ENCODE measurements at regions not wholly inside any gene's neighbourhood (a gene's known extent, or its start where the extent isn't known, plus 50 kb on each side); places are given as distances from the start of the nearest gene placed in this dataset.
A peak's percentile ranks its signal among the peaks of the same experiment; 100 is the strongest.
"Not testable (repeated sequence)": the region's sequence is repeated elsewhere in the genome, so short reads cannot be mapped to it uniquely, and the experiment has no call there.

DNA sequence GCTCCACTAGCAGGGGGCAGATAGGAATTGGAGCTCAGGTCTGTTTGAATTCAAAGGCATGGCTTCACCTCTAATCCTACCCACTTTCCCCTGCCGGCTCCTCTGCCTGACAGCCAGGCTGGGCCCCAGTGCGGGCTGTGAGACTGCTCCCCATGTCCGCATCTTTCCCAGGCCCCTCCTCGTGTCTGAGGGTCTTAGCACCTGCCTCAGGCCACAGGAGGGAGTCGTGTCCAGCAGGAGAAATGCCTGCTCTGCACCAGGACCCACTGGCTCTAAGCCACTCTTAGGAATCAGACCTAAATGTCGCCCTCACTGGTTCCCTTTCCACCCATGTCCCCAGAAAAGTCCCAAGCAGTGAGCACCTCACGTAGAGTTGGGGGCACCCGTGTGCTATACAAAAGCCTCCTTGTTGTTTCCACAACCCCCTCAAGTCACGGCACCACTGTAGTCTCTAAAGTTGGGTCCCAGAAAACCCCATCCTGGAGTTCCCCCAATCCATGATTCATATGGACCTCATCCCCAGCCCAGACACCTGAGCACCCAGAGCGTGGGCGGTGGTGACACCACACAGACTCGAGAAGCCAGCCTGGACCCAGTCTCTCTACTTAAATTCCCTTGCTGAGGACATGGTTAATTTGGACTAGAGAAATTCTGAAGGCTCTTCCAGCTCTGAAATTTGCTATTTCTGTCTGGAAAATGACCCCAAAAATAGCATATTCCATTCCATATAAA lies 466.4 kb upstream of the ZMIZ1 start:
- DNase-seq: peak; percentile 62
- intact Hi-C loops (cut with DNase I, micrococcal nuclease): no loop called here
- Mint-ChIP-seq H3K27ac (no peak overlapping the region), H3K4me3 (no peak overlapping the region), H3K4me1 (peaks cover 2% of the 10 kb centered on the region), H3K9me3 (ENCODE audit: low read depth) (no peaks in the 10 kb centered on the region), H3K27me3 (peaks cover 2% of the 10 kb centered on the region), H3K36me3 (ENCODE audit: low read depth) (no peaks in the 10 kb centered on the region)
- CTCF ChIA-PET: no interaction called here
- ATAC-seq: peak; percentile 68
- POLR2A ChIA-PET: no interaction called here

DNA sequence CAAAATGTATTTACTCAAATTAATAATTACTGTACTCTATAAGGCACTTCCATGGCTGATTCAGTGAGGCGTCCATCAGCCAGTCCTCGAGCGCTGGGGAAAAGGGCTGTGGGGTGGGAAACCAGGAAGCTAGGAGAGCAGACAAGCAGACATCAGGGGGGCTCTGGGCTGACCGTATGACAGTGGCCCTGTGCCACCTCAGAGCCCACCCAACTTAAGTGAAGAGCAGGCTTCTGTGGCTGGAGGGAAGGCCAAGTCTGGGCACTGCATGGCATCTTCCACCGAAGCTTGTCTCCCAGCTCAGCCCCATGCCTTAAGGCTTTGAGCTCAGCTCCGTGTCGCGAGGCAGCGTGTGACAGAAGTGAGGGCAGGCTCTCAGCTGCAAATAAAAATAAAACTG lies 464.5 kb upstream of the ZMIZ1 start:
- DNase-seq: no peak
- POLR2A ChIA-PET: no interaction called here
- H3K36me3 Mint-ChIP-seq (ENCODE audit: low read depth): no peaks in the 10 kb centered on the region
- CTCF ChIA-PET: no interaction called here
- peaks cover 2% of the 10 kb centered on the region for H3K4me1 Mint-ChIP-seq
- no peak overlapping the region for H3K27ac Mint-ChIP-seq
- peaks cover 5% of the 10 kb centered on the region for H3K9me3 Mint-ChIP-seq (ENCODE audit: low read depth)
- peaks cover 2% of the 10 kb centered on the region for H3K27me3 Mint-ChIP-seq
- no peak for ATAC-seq
- no peak overlapping the region for H3K4me3 Mint-ChIP-seq
- intact Hi-C loops (cut with DNase I, micrococcal nuclease): no loop called here

DNA sequence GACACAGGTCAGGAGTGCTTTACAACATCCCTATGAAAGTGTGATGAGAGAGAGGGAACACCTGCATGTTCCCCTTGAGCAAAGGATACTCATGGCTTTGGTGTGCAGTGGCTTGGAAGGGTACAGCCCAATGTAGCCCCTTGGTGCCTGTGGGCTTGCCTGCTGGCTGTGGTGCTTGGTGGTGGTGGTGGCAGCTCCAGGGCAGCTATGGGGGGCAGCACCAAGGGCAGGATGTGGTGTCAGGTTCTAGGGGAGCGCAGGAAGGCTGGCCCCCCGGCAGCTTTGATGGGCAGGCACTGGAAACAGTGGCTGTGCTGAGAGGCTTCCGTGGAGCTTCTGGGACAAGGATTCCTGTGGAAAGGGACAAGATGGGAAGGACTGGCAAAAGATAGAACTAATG lies 464.0 kb upstream of the ZMIZ1 start:
- no peaks in the 10 kb centered on the region for H3K36me3 Mint-ChIP-seq (ENCODE audit: low read depth)
- DNase-seq (no peak), ATAC-seq (no peak)
- peaks cover 2% of the 10 kb centered on the region for H3K4me1 Mint-ChIP-seq
- H3K27me3 Mint-ChIP-seq: peaks cover 2% of the 10 kb centered on the region
- intact Hi-C loops (cut with DNase I, micrococcal nuclease): no loop called here
- ChIA-PET CTCF (no interaction called here), POLR2A (no interaction called here)
- H3K27ac Mint-ChIP-seq: no peak overlapping the region
- H3K9me3 Mint-ChIP-seq (ENCODE audit: low read depth): peaks cover 5% of the 10 kb centered on the region
- no peak overlapping the region for H3K4me3 Mint-ChIP-seq

DNA sequence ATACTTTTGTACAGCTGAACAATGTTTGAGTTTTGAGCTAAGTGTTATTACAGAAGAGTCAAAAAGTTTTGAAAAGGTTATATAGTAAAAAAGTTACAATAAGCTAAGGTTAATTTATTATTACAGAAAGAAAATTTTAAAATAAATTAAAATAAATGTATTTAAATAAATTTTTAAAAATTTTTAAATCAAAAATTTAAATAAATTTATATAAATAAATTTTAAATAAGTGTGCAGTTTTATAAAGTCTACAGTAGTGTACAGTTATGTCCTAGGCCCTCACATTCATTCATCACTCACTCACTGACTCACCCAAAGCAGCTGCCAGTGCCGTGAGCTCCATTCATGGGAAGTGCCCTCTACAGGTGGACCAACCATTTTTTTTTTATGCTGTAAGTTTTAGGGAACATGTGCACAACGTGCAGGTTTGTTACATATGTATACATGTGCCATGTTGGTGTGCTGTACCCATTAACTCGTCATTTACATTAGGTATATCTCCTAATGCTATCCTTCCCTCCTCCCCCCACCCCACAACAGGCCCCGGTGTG lies 462.9 kb upstream of the ZMIZ1 start:
- ChIA-PET POLR2A (interaction anchor here (0.7 kb wide), 1 partner anchor 291 kb away, joined by 3 read pairs; no protein-coding TSS in a partner anchor), CTCF (interaction anchor here (0.6 to 0.7 kb wide), 2 partner anchors 64 to 284 kb away, joined by 3 read pairs; no protein-coding TSS in a partner anchor)
- Mint-ChIP-seq H3K9me3 (ENCODE audit: low read depth) (peaks cover 8% of the 10 kb centered on the region), H3K4me1 (peaks cover 2% of the 10 kb centered on the region), H3K4me3 (no peak overlapping the region), H3K27ac (no peak overlapping the region), H3K27me3 (peaks cover 8% of the 10 kb centered on the region), H3K36me3 (ENCODE audit: low read depth) (no peaks in the 10 kb centered on the region)
- DNase-seq: no peak
- intact Hi-C loops (cut with DNase I, micrococcal nuclease): no loop called here
- peak; percentile 61 for ATAC-seq

DNA sequence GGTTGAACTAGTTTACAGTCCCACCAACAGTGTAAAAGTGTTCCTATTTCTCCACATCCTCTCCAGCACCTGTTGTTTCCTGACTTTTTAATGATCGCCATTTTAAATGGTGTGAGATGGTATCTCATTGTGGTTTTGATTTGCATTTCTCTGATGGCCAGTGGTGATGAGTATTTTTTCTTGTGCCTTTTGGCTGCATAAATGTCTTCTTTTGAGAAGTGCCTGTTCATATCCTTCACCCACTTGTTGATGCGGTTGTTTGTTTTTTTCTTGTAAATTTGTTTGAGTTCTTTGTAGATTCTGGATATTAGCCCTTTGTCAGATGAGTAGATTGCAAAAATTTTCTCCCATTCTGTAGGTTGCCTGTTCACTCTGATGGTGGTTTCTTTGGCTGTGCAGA lies 462.0 kb upstream of the ZMIZ1 start:
- intact Hi-C loops (cut with DNase I, micrococcal nuclease); CTCF ChIA-PET; DNase-seq; ATAC-seq; H3K27ac Mint-ChIP-seq; H3K9me3 Mint-ChIP-seq (ENCODE audit: low read depth); H3K36me3 Mint-ChIP-seq (ENCODE audit: low read depth); H3K4me1 Mint-ChIP-seq; POLR2A ChIA-PET; H3K4me3 Mint-ChIP-seq: not testable (repeated sequence)
- H3K27me3 Mint-ChIP-seq: peaks cover 12% of the 10 kb centered on the region

DNA sequence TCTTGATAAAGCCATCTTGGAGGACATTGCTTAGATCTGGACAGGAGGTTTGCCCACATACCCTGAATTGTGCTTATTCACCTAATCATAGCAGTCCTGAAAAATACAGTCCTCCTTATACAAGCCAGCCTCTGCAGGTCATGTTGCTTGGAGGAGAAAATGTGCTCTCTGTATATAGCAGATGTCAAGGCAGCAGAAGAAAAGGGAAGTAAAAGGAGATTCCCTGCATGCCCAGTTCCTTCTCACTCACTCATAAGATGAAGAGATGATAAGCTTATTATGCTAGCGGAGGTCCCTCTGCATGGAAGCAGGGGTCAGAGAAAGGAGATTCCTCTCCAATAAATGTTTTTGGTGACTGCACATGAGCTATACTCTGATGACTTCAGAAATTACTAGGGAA lies 458.8 kb upstream of the ZMIZ1 start:
- ChIA-PET CTCF (interaction anchor here (0.8 kb wide), 1 partner anchor 16 kb away, joined by 4 read pairs; no protein-coding TSS in a partner anchor), POLR2A (no interaction called here)
- Mint-ChIP-seq H3K27me3 (peaks cover 19% of the 10 kb centered on the region), H3K27ac (no peak overlapping the region), H3K36me3 (ENCODE audit: low read depth) (no peaks in the 10 kb centered on the region), H3K4me3 (no peak overlapping the region), H3K4me1 (no peaks in the 10 kb centered on the region), H3K9me3 (ENCODE audit: low read depth) (peaks cover 8% of the 10 kb centered on the region)
- DNase-seq: no peak
- no peak for ATAC-seq
- intact Hi-C loops (cut with DNase I, micrococcal nuclease): no loop called here

DNA sequence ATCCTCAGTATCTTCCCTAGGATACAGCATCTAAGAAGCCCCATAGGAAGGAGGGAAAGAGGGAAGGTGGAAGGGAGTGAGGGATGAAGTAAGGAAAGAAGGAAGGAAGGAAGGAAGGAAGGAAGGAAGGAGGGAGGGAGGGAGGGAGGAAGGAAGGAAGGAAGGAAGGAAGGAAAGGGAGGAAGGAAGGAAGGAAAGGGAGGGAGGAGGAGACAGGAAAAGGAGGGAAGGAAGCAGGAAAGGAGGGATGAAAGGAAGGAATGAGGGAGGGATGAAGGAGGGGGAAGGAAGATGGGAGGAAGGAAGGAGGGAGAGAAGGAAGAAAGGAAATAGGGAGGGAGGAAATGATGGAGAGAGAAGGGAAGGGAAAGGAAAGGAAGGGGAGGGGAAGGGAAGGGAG lies 455.6 kb upstream of the ZMIZ1 start:
- DNase-seq: no peak
- H3K9me3 Mint-ChIP-seq (ENCODE audit: low read depth): peaks cover 8% of the 10 kb centered on the region
- ChIA-PET CTCF (no interaction called here), POLR2A (no interaction called here)
- no peaks in the 10 kb centered on the region for H3K36me3 Mint-ChIP-seq (ENCODE audit: low read depth)
- H3K4me3 Mint-ChIP-seq: no peak overlapping the region
- ATAC-seq: no peak
- intact Hi-C loops (cut with DNase I, micrococcal nuclease): no loop called here
- no peaks in the 10 kb centered on the region for H3K4me1 Mint-ChIP-seq
- no peak overlapping the region for H3K27ac Mint-ChIP-seq
- peaks cover 30% of the 10 kb centered on the region for H3K27me3 Mint-ChIP-seq

DNA sequence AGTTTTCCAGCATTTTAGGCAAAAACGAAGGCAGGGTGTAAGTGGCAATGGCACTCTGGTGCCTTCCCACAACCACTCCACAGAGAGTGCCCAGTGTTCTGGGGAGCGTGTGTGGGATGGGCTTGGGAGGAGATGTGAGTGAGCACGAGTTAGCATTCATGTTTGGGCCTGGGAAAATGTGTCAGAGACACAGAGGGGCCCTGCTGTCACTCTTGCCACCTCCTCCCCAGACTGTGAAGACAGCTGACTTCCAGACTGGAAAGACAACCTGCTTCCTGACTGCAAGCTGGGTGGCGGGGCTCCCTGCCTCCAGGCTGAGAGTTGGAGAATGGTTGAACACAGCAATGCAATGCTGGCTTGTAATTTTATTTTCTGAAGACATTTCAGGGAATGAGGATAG lies 454.5 kb upstream of the ZMIZ1 start:
- ChIA-PET POLR2A (no interaction called here), CTCF (no interaction called here)
- Mint-ChIP-seq H3K9me3 (ENCODE audit: low read depth) (peaks cover 4% of the 10 kb centered on the region), H3K4me3 (no peak overlapping the region), H3K27ac (no peak overlapping the region), H3K27me3 (peaks cover 28% of the 10 kb centered on the region), H3K4me1 (no peaks in the 10 kb centered on the region), H3K36me3 (ENCODE audit: low read depth) (no peaks in the 10 kb centered on the region)
- DNase-seq (no peak), ATAC-seq (no peak)
- intact Hi-C loops (cut with DNase I, micrococcal nuclease): no loop called here

DNA sequence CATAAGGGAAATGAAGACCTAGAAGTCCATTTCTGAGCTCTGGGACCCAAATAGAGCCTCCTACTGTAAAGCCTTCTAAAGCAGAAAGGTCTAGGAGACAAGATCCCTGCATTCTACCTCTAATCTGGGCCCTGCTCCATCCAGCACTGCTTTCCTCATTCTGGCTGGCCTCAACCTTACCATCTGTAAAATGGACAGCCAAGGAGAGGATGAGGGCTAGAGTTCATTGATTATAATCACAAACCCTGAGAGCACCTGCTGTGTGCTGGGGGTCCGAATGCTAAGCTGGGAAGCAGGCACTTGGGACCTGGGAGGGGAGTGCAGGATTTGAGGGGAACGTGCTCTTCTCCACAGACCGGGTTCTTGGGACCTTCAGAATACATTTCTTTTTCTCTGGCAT lies 454.0 kb upstream of the ZMIZ1 start:
- Mint-ChIP-seq H3K9me3 (ENCODE audit: low read depth) (peaks cover 3% of the 10 kb centered on the region), H3K36me3 (ENCODE audit: low read depth) (no peaks in the 10 kb centered on the region), H3K27ac (no peak overlapping the region), H3K4me3 (no peak overlapping the region), H3K27me3 (peaks cover 28% of the 10 kb centered on the region), H3K4me1 (no peaks in the 10 kb centered on the region)
- ChIA-PET POLR2A (no interaction called here), CTCF (interaction anchor here (0.6 kb wide), 1 partner anchor 603 kb away, joined by 3 read pairs; no protein-coding TSS in a partner anchor)
- intact Hi-C loops (cut with DNase I, micrococcal nuclease): no loop called here
- DNase-seq (no peak), ATAC-seq (no peak)

DNA sequence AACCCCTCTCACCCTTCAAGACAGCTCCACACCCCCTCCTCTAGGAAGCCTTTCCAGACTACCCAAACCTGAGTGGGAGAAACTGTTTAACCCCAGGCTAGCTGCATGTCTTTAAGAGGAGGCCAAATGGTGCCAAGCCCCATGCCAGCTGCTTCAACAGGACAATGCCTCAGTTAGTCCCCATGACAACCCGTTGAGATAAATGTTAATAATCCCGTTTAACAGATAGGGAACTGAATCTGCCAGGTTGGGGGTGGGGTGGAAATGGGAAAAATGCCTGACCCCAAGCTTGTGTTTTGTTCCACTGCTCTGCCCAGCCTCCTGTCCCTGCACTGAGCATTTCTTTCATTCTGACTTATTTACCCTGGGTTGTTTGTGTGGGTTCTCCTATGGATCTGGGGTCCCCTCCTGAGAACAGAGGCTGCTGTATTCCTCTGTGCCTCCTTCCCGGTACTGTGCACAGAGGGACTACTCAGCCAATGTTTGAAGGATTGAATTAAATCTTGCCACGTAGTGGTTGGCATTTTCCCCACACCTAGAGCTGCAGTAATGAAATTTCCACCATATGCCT lies 452.6 kb upstream of the ZMIZ1 start:
- DNase-seq (no peak), ATAC-seq (no peak)
- Mint-ChIP-seq H3K4me1 (no peaks in the 10 kb centered on the region), H3K27me3 (peaks cover 21% of the 10 kb centered on the region), H3K27ac (no peak overlapping the region), H3K36me3 (ENCODE audit: low read depth) (no peaks in the 10 kb centered on the region), H3K4me3 (no peak overlapping the region), H3K9me3 (ENCODE audit: low read depth) (no peaks in the 10 kb centered on the region)
- ChIA-PET POLR2A (no interaction called here), CTCF (no interaction called here)
- intact Hi-C loops (cut with DNase I, micrococcal nuclease): no loop called here

DNA sequence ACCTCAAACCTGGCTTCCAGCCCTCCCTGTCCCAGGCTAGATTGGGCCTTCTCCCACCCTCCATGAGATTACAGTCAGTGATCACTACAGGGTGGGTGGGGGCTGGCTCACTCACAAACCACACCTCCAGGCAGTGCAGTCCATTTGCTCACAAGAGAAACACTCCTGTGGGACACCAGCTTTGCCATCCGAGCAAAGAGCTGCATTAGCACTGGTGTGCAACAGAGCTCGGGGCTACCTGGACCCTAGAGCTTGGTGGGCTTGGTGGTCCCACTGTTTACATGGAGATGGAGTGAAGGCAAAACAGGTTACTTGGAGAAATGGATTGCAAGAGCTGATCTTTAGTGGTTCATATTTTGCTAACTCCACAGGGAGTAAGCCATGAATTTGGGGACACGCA lies 451.7 kb upstream of the ZMIZ1 start:
- no peak overlapping the region for H3K27ac Mint-ChIP-seq
- intact Hi-C loops (cut with DNase I, micrococcal nuclease): no loop called here
- H3K9me3 Mint-ChIP-seq (ENCODE audit: low read depth): no peaks in the 10 kb centered on the region
- peaks cover 17% of the 10 kb centered on the region for H3K27me3 Mint-ChIP-seq
- CTCF ChIA-PET: interaction anchor here (1.2 kb wide), 1 partner anchor 24 kb away, joined by 3 read pairs; no protein-coding TSS in a partner anchor
- POLR2A ChIA-PET: no interaction called here
- no peaks in the 10 kb centered on the region for H3K4me1 Mint-ChIP-seq
- DNase-seq (no peak), ATAC-seq (no peak)
- H3K4me3 Mint-ChIP-seq: no peak overlapping the region
- no peaks in the 10 kb centered on the region for H3K36me3 Mint-ChIP-seq (ENCODE audit: low read depth)

DNA sequence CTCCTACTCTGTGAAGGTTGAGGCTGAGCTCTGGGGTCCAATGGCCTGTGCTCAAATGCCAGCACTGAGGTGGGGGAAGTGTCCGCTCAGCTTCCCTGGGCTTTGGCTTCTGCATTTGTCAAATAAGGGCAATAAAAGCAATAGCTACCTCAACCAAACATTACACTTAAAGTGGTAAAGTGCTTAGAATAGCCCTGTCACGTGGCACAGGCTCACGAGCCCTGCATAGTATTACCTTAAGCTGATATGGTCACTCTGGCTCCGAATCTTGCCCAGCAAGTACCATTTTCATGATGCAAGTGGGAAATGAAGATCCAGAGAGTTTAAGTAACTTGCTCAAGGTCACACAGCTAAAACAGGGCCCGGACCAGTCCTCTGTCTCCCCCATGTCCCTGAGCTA lies 451.1 kb upstream of the ZMIZ1 start:
- ATAC-seq (no peak), DNase-seq (no peak)
- POLR2A ChIA-PET: no interaction called here
- H3K4me1 Mint-ChIP-seq: no peaks in the 10 kb centered on the region
- H3K27me3 Mint-ChIP-seq: peaks cover 12% of the 10 kb centered on the region
- no peak overlapping the region for H3K27ac Mint-ChIP-seq
- CTCF ChIA-PET: interaction anchor here (0.7 to 1.2 kb wide), 2 partner anchors 24 to 48 kb away, joined by 3 read pairs; no protein-coding TSS in a partner anchor
- H3K9me3 Mint-ChIP-seq (ENCODE audit: low read depth): no peaks in the 10 kb centered on the region
- H3K4me3 Mint-ChIP-seq: no peak overlapping the region
- H3K36me3 Mint-ChIP-seq (ENCODE audit: low read depth): no peaks in the 10 kb centered on the region
- intact Hi-C loops (cut with DNase I, micrococcal nuclease): no loop called here

Measured in activated CD4-positive, alpha-beta T cell treated with anti-CD3 and anti-CD28 coated beads for 36 hours (primary cell).